SU-DHL-6 (cell line): ENCODE measurements at regions not wholly inside any gene's neighbourhood (a gene's known extent, or its start where the extent isn't known, plus 50 kb on each side); places are given as distances from the start of the nearest gene placed in this dataset.

Source experiments
- EZH2phosphoT487 ChIP-seq: fragments of 200-600 bp; sonication (generic), shearing (Covaris generic); conservative IDR thresholded peaks from 2 replicates; pipeline ENCODE4 v1.6.1; 2018; ENCODE audit warnings: mild to moderate bottlenecking, antibody characterized with exemption, low read length, moderate library complexity, mixed read lengths
- TF ChIP-seq, protein P1 (sequence below): fragments of 200-600 bp; sonication (generic); IDR thresholded peaks from one replicate; pipeline ENCODE4 v1.5.1; 2017; ENCODE audit warnings: antibody characterized with exemption, mild to moderate bottlenecking, low read length, moderate library complexity; ENCODE audit not compliant: insufficient read depth, poor library complexity, severe bottlenecking

DNA sequence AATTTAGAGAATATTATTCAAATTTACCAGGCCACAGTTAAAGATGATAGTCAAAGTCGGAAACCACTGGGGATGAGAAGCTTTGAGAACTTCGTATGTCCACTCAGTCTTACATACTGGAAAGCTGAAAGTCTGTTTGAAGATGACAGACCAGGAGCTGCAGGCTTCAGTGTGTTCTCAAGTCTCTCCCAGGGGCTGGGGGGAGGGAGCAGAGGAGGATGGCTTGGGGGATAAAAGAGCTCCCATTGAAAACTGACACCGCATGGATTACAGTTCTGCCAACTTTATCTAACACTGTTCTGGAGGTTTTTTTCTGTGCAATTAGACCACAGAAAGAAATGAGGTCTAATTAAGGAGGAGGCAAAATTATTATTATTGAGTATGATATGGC lies 170.5 kb upstream of the ALKAL2 start:
- TF ChIP-seq, protein P1, sequence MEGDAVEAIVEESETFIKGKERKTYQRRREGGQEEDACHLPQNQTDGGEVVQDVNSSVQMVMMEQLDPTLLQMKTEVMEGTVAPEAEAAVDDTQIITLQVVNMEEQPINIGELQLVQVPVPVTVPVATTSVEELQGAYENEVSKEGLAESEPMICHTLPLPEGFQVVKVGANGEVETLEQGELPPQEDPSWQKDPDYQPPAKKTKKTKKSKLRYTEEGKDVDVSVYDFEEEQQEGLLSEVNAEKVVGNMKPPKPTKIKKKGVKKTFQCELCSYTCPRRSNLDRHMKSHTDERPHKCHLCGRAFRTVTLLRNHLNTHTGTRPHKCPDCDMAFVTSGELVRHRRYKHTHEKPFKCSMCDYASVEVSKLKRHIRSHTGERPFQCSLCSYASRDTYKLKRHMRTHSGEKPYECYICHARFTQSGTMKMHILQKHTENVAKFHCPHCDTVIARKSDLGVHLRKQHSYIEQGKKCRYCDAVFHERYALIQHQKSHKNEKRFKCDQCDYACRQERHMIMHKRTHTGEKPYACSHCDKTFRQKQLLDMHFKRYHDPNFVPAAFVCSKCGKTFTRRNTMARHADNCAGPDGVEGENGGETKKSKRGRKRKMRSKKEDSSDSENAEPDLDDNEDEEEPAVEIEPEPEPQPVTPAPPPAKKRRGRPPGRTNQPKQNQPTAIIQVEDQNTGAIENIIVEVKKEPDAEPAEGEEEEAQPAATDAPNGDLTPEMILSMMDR: no peak
- TF ChIP-seq EZH2phosphoT487: no peak
